GM21786 (cell line): ENCODE measurements at regions not wholly inside any gene's neighbourhood (a gene's known extent, or its start where the extent isn't known, plus 50 kb on each side); places are given as distances from the start of the nearest gene placed in this dataset.
"Not testable (repeated sequence)": the region's sequence is repeated elsewhere in the genome, so short reads cannot be mapped to it uniquely, and the experiment has no call there.

ENCODE experiments used
- ATAC-seq: cut with Tn5 transposase; IDR thresholded peaks from one replicate; pipeline ENCODE4 v1.9.1; 2021; ENCODE audit not compliant: unreplicated experiment

DNA sequence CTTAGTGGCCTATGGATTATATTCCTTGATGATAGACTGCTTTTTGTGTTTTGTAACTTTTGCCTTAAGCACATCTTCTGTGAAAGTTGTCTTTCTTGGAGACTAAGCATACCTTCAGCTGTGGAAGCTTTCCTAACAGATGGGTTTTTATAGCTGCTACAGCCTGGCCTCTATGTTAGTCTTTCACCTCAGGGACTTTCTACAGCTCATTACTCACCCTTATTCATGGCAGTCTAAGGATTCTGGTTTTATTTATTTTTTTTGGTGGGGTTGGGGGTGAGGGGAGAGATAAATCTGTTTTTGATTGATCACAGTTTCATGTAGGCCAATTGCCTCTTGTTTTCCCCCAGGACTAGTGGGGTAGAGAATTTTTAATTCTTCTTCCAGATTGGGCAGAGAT, 219.9 kb downstream of the DKK1 start:
- ATAC-seq, result no peak

DNA sequence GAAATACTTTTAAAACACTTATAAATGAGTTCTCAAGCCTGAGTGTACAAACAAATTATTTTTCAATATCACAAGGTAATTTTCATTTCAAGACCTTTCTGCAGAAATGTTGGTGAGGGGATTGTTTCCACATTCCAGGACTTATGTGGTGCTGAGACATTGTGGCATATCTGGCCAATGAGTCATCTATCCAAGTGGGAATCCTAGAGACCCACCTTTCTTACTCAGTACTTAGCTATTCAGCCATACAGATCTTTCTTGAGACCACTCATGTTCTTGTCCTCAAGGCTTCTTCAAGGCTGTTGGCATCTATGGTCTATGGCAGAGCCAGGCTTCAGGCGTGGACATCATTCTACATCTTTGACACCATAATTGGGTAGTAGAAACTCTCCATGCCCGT, 225.4 kb downstream of the DKK1 start:
- ATAC-seq, result no peak

DNA sequence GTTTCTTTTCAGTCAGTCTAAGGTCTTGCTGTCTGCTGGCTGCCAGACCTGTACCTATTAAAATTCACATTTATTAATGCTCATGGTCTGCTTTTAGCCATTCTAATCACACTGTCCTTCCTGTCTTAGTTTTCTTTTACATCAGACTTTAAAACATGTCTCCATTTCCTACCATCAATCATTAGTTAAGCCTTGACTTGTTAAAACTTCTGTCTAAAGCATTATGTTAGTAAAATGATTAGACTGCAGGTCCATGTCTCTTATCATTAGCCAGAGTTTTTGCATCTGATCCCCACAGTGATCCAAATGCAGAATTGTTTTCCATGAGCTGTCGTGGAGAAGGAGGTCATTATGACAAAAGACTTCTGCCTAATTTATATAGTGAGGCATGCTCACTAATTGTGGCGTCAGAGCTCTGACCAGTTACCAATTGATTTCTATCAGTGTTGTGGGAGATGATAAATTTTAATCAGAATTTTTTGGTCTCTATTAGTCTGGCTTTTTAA, 226.5 kb downstream of the DKK1 start:
- no peak for ATAC-seq

DNA sequence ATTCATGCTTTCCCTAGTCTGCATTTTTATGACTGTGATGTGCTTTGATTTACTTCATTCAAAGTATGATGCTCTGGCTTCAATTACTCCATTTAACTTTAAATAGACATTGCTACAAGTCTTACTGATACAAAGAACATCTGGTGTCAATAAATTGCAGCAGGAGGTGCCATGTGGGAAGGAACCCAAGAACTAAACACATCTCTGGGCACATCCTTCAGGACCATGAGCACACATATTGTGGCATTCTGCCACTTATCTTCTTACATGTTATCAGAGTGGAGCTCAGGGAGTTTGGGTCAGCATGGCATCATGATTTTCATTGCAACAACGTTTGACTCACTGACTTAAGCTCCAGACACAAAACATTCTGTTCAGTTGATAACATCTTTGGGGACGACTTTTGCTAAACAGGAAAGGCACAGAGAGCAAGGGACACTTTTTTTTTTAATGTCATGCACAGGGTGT, 227.0 kb downstream of the DKK1 start:
- no peak for ATAC-seq

DNA sequence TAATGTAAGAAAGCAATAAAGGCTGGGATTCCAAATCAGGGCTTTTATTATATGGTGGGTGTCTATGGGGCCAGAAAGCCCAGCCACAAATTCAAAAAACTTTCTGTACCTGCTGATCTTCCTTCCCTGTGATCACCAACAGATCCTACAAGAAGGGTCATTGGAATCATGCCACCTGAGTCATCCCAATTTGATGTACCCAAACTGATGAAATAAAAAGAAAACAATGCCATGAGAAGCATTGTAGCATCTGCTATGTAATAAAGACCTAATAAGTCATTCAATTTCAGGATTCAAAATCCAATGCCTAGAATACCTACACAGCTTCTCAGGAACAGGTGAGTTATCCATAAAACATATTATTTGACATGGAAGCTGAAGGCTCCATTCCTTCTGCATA, 228.8 kb downstream of the DKK1 start:
- ATAC-seq, result no peak

DNA sequence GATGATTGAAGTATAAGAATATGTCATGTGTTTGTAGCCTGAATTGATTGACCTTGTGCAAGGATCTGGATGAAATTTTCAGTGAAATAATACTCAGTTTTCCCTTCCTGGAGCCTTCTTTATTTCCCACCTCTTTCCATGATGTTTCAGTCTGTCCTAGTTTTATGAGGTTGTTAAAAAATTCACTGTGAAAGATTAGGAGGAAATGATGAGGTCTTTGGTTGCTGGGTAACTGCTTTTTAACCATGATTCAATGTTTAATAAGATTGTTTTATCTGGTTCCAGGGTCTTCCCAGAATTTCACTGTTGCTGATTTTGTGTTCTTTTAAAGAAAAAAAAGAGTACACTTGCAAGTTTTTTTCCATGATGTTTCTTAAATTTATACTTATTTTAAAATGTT, 221.5 kb downstream of the MBL2 start:
- no peak for ATAC-seq

DNA sequence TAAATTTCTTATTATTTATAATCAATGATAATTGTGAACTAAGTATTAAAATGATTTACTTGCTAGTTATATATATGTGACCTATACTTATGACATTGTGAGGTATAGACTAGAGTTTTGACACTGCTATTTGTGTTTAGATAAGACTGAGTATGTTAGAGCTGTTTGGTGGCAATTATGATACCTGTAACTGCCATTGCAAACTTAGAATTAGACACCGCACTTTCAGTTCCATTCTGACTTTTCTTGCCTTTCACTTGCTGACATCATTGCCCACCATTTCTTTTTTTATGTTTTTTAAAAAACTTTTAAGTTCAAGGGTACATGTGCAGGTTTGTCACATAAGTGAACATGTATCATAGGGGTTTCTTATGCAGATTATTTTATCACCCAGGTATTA, 214.5 kb downstream of the MBL2 start:
- no peak for ATAC-seq

DNA sequence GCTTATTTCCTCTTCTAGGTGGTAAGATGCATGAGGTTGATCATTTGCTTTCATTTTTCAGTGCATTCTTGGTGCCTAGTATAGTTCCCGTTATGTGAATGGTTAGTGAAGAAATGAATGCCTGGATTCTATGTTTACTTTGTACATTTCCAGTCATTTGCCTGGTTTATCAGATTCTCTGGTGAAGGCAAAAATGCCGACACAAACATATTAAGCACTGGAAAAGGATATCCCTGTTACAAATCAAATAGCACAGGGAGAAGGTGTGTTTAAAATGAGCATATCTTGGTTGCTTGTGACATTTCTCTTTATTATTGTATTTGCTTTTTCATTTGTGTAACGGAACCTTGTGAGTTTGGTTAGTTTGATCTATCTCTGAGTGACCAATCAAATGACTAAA, 211.3 kb downstream of the MBL2 start:
- no peak for ATAC-seq

DNA sequence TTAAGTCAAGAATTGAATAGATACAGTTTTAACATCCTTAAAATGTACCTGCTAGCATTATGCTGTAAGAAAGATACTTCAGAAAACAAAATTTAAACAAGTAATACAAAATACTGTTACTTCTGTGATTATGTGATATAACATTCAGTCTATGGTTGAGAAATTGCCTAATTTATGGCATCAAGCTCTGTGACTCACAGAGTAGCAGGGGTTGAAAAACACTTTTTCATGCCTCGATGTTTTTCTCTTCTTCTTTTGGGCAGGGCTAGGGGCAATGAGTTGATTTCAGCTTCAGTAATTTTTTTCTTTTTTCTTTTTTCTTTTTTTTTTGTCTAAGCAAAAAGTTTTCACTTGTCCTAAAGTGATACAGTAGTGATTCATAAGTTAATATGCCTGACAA, 209.2 kb downstream of the MBL2 start:
- no peak for ATAC-seq

DNA sequence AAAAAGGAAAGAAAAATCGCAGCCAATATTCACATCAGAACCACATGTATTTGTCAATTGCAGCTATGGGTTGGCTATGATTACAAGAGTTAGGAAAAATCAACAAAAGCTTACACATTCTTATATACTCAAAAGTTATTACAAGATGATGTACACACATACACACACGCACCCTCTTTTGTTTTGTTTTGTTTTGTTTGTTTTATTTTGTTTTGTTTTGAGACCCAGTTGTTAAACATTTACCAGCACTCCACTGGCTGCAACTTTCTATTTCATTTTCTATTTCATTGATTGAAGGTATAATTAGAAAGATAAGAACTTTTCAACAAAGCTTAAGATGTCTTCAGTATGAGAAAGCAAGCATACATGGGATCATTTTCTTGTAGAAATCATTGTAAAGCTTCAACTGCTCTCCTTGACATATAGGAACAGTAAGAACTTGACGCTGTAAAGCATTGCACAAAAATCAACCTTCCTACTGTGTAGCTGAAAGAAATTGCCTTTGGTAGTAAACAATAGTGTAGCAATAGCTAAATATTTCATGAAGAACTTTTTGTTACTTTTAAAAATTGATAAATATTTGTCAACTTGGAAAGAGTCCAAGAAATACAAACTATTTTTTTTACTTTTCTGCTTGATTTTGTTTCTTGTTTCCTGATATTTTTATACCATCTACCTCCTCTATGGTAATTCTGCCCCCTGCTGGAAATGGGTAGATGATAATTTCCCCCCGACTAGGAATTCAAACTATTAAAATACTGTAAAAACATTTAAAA, 205.9 kb downstream of the MBL2 start:
- no peak for ATAC-seq

DNA sequence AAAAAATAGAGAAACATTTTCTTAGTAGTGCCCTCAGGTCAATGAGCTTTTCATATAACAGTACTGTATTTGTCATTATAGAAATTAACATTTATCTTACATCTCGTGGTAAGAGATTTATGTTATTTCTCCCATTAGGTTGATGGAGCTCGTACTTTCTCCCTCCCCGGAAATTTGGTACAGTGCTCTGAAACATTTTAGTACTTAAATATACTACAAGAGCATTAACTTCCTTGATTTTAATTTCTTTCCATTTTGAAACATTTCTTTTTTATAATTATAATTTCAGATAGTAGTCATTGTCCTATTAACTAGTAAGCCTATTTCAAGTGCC, 205.4 kb downstream of the MBL2 start:
- no peak for ATAC-seq

DNA sequence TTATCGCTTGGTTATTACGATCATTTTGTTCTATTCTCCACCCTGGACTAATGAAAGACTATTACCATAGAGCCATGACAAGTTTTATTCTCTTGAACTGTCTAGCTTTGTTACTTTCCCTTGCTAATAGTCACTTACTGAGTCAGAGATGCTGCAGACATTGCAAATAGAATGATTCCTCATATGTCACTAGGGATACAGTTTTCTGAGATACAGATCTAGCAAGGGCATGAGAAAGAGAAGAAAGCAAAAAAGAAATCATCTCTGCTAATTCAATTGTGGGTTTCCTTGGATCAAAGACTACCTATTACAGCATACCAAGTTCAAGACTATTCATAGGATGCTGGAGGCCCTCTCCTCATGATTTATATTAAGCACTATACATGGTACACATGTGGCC, 204.3 kb downstream of the MBL2 start:
- no peak for ATAC-seq

DNA sequence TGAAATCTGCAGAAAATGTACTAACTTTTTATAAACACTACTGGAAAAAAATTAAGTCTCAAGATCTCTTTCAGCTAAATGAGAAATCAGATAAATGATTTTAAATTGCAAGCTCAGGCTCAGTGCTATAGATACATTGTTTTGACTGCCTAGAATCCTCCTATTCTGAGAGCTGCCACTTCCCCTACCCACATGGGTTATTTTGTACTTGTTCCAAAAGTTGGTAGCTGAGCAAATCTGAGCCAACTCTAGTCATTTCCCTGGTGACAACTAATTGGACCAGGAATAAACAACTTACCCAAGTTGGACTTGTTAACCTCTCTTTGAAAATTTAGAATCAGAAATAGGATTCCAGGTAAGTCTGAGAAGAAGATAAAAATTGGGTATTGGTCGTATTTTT, 202.1 kb downstream of the MBL2 start:
- no peak for ATAC-seq

DNA sequence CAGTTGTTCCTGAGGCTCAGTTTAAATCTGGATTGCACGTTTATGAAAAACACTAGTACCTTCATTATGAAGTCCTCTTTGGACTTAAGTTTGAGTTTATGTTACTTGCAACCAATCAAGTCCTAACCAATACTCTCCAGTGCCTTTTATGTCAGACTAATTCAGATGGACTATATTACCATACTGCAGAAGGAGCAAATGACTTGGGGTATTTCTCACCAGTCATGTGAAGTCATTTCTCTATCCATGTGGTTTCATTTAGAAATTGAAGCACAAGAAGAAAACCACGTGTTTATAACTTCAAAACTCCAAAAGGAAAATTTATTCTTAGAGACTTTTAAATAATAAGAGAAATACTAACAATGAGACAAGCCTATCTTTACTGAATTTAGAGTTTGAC, 201.6 kb downstream of the MBL2 start:
- ATAC-seq, result no peak

DNA sequence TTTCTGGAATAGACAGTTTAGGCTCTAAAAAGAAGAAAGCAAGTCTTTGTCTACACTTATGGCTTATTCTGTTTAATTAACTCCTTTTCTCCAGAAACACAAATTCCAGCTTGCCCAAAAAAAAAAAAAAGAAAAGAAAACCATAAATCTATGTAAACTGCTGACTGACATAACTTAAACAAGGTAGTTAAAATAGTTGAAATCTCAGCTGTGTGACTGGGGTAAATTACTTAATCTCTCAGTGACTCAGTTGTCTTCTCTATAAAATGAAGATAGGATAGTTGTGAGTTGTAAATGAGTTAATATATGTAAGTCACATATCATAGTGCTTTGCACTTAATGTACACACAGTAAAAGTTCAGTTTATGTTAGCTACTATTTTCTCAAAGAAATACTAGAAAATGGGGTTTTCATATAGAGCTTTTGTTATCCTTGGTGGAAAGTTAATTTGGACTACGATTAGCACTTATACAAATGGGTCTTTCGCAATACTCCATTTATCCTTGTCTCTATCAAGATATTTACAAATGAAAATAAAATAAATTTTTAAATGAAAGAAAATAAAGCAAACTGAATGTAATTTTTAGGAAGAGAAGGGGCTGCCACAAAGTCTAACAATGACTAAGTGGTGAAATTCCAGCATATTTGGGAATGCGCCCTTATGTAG, 200.9 kb downstream of the MBL2 start:
- ATAC-seq, result no peak

DNA sequence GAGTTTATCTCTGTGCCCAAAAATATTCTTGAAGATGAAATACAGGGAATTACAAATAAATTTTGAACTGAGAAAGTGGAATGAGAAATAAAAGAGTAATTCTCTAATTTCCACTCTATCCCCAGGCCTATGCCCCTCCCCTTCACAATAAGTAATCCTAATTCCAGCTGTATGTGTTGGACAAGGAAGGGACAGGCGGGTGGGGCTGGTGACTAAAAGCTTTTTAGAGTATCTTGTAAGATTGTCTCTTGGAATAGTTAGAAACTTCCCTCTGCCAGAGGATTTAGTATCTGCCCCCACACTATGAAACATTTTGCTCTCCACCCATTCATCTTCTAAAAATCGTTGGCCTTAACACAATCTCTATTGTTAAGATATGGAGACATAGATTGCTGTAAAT, 199.2 kb downstream of the MBL2 start:
- no peak for ATAC-seq

DNA sequence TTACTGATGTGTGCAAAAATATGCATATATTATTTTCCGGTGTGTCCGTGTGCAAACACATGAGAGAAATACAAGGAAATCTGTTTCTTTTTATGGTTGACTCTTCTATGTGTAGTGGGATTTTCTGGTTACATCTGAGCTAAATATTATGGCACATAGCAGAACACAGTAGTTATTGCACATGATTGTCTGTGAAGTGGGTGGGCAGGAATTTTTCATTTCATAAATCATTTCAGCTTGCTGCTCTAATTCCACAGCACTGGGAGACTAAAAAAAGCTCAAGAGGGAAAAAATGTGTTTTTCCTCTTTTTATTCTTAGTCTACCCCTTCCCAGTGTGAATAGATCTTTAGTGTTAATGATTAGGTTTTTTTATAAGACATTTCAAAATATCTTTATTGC, 197.9 kb downstream of the MBL2 start:
- ATAC-seq, result no peak

DNA sequence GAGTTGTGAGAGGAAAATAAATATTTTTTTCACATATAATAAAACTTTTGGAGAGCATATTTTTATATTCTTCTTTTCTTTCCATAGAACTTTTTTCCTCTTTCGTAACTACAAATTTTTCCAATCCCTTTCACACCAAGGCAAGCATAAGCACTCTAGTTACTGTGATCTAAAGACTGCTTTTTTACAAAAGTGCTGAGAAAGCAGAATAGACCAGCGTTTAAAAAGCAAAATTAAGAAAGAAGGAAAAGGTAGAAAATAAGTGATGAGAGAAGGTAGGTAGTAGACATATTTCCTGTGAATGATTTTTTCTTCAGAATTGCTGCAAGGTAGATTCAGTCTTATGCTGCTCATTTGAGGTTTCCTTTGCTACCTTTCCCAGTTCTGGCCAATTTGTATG, 195.5 kb downstream of the MBL2 start:
- ATAC-seq, result no peak

DNA sequence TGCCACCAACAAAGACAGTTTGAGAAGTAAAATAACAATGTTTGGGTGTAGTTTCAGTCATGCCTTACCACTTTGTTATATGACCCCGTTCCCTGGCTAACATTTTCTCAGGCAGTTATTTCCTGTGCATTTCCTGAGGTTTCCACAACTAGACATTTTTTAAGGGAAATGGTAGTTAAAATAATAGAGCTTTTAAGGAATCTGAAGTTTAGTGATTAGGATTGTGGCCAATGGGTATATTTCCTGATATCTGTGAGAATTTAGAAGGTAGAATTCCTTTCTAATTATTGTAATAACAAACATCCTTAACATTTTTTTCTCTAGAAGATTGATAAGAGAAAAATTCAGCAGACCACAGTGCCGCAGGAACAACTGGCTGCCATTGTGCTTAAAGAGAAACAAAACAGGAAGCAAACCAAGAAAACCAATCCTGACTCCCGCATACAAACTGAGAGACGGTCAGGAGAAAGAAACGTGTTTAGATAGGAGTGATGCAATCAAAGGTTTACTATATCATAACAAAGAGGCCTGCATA, 193.6 kb downstream of the MBL2 start:
- no peak for ATAC-seq

DNA sequence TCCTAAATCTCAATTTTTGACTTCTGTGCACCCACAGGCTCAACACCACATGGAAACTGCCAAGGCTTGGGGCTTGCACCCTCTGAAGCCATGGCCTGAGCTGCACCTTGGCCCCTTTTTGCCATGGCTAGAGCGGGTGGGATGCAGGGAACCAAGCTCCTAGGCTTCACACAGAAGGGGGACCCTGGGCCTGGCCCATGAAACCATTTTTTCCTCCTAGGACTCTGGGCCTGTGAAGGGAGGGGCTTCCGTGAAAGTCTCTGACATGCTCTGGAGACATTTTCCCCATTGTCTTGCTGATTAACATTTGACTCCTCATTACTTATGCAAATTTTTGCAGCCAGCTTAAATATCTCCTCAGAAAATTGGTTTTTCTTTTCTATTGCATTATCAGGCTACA, 190.9 kb downstream of the MBL2 start:
- not testable (repeated sequence) for ATAC-seq

DNA sequence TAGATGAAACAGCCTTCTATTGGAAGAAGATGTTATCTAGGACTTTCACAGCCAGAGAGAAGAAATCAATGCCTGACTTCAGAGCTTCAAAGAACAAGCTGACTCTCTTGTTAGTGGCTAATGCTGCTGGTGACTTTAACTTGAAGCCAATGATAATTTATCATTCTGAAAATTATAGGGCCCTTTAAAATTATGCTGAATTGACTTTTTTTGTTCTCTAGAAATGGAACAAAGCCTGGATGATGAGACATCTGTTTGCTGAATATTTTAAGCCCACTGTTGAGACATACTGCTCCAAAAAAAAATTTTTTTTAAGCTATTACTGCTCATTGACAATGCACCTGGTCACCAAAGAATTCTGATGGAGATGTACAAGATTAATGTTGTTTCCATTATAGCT, 189.2 kb downstream of the MBL2 start:
- ATAC-seq, result no peak

DNA sequence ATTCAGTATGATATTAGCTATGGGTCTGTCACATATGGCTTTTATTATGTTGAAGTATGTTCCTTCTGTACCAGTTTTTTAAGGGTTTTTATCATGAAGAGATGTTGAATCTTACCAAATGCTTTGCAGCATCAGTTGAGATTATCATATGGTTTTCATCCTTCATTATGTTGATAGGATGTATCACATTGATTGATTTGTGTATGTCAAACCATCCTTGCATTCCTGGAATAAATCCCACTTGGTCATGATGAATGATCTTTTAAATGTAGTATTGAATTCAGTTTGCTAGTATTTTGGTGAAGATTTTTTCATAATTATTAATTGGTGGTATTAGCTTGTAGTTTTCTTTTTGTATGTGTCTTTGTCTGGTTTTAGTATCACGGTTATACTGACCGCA, 185.9 kb downstream of the MBL2 start:
- no peak for ATAC-seq
